ENCODE measurements at regions not wholly inside any gene's neighbourhood (a gene's known extent, or its start where the extent isn't known, plus 50 kb on each side); places are given as distances from the start of the nearest gene placed in this dataset.

DNA sequence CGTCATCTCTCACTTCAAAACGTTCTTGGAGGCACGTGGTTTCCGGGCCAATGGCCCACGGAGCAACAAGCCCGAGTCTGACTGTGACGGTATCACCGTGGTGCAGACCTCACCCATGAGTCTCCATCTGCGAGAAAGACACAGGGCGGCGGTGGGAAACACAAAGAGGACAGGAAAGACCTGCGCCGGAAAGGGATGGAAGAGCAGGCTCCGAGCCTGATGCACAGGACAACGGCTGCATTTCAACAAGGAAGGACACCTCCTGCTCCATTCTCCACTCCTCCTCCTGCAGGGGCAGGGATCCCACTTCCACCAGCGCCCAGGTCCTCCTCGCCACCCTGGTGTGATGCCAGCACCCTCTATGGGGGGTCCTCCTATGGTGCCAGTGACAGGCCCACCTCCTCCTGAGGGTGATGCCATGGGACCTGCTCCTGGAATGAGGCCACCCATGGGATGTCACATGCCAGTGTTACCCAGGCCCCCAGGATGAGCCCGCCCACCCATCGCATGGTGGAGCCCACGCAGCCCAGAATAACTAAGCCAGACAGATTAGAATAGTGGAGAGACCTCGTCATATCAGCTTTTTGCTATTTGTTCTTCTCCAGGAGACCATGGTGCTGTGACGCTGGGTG is 73.0 kb upstream of the PCSK6 start:
- H3K4me3 ChIP-seq (replicated peaks in 1 of 4; ENCODE audit: control extremely low read depth in 1 of 4, insufficient read depth in 1 of 4, low read depth in 3 of 4, low read length in 4 of 4), result no peak overlapping the region
- TF ChIP-seq EZH2 (IDR thresholded peaks at IDR 0.05; ENCODE audit: low read length, missing control alignments), result no peak
- TF ChIP-seq CTCF (conservative IDR thresholded peaks at IDR 0.05 in 1 of 2, IDR thresholded peaks at IDR 0.05 in 1 of 2; ENCODE audit: low read depth in 1 of 2, low read length in 2 of 2), result no peak
- H3K79me2 ChIP-seq (ENCODE audit: control insufficient read depth, insufficient read depth, low read length), result no peaks in the 10 kb centered on the region
- no peak overlapping the region for H2AFZ ChIP-seq (ENCODE audit: low read length)
- no peaks in the 10 kb centered on the region for H3K36me3 ChIP-seq (ENCODE audit: control insufficient read depth, insufficient read depth, low read length)
- no peaks in the 10 kb centered on the region for H3K27me3 ChIP-seq (ENCODE audit: control insufficient read depth, insufficient read depth, low read length)
- no peak for DNase-seq (ENCODE audit: low read depth in 2 of 2)
- H3K4me2 ChIP-seq (ENCODE audit: extremely low read depth, insufficient read depth, low read length), result no peak overlapping the region
- H3K9ac ChIP-seq (ENCODE audit: insufficient read depth, low read length), result no peak overlapping the region
- no peaks in the 10 kb centered on the region for H4K20me1 ChIP-seq (ENCODE audit: control insufficient read depth, extremely low read depth, insufficient read depth, low read length)
- no peak overlapping the region for H3K27ac ChIP-seq (ENCODE audit: insufficient read depth, low read length)
- H3K9me3 ChIP-seq (ENCODE audit: control insufficient read depth, insufficient read depth, low read depth, low read length), result no peaks in the 10 kb centered on the region
- no peaks in the 10 kb centered on the region for H3K4me1 ChIP-seq (ENCODE audit: control insufficient read depth, extremely low read depth, insufficient read depth, low read length)

GRCh38 chr15:101561584-101561906 is 72.0 kb upstream of the PCSK6 start:
- TF ChIP-seq EZH2 (IDR thresholded peaks at IDR 0.05; ENCODE audit: low read length, missing control alignments), result no peak
- TF ChIP-seq CTCF (conservative IDR thresholded peaks at IDR 0.05 in 1 of 2, IDR thresholded peaks at IDR 0.05 in 1 of 2; ENCODE audit: low read depth in 1 of 2, low read length in 2 of 2), result no peak

GRCh38 chr15:101560722-101561583 is 71.4 kb upstream of the PCSK6 start:
- Histone ChIP-seq H3K27ac (ENCODE audit: insufficient read depth, low read length) (no peak overlapping the region), H3K9me3 (ENCODE audit: control insufficient read depth, insufficient read depth, low read depth, low read length) (no peaks in the 10 kb centered on the region)
- DNase-seq (ENCODE audit: low read depth in 2 of 2), result no peak

More at GRCh38 chr15:101561584-101561906, 72.0 kb upstream of the PCSK6 start:
- Histone ChIP-seq H3K4me1 (ENCODE audit: control insufficient read depth, extremely low read depth, insufficient read depth, low read length) (no peaks in the 10 kb centered on the region), H3K27ac (ENCODE audit: insufficient read depth, low read length) (no peak overlapping the region), H3K79me2 (ENCODE audit: control insufficient read depth, insufficient read depth, low read length) (no peaks in the 10 kb centered on the region), H2AFZ (ENCODE audit: low read length) (no peak overlapping the region), H3K4me2 (ENCODE audit: extremely low read depth, insufficient read depth, low read length) (no peak overlapping the region), H3K4me3 (replicated peaks in 1 of 4; ENCODE audit: control extremely low read depth in 1 of 4, insufficient read depth in 1 of 4, low read depth in 3 of 4, low read length in 4 of 4) (no peak overlapping the region), H4K20me1 (ENCODE audit: control insufficient read depth, extremely low read depth, insufficient read depth, low read length) (no peaks in the 10 kb centered on the region), H3K36me3 (ENCODE audit: control insufficient read depth, insufficient read depth, low read length) (no peaks in the 10 kb centered on the region), H3K9ac (ENCODE audit: insufficient read depth, low read length) (no peak overlapping the region), H3K9me3 (ENCODE audit: control insufficient read depth, insufficient read depth, low read depth, low read length) (no peaks in the 10 kb centered on the region), H3K27me3 (ENCODE audit: control insufficient read depth, insufficient read depth, low read length) (no peaks in the 10 kb centered on the region)
- DNase-seq (ENCODE audit: low read depth in 2 of 2), result no peak

More at GRCh38 chr15:101560722-101561583, 71.4 kb upstream of the PCSK6 start:
- Histone ChIP-seq H3K4me3 (replicated peaks in 1 of 4; ENCODE audit: control extremely low read depth in 1 of 4, insufficient read depth in 1 of 4, low read depth in 3 of 4, low read length in 4 of 4) (no peak overlapping the region), H3K4me2 (ENCODE audit: extremely low read depth, insufficient read depth, low read length) (no peak overlapping the region), H4K20me1 (ENCODE audit: control insufficient read depth, extremely low read depth, insufficient read depth, low read length) (no peaks in the 10 kb centered on the region), H3K36me3 (ENCODE audit: control insufficient read depth, insufficient read depth, low read length) (no peaks in the 10 kb centered on the region), H3K79me2 (ENCODE audit: control insufficient read depth, insufficient read depth, low read length) (no peaks in the 10 kb centered on the region), H3K27me3 (ENCODE audit: control insufficient read depth, insufficient read depth, low read length) (no peaks in the 10 kb centered on the region), H2AFZ (ENCODE audit: low read length) (no peak overlapping the region), H3K9ac (ENCODE audit: insufficient read depth, low read length) (no peak overlapping the region), H3K4me1 (ENCODE audit: control insufficient read depth, extremely low read depth, insufficient read depth, low read length) (no peaks in the 10 kb centered on the region)
- no peak for TF ChIP-seq CTCF (conservative IDR thresholded peaks at IDR 0.05 in 1 of 2, IDR thresholded peaks at IDR 0.05 in 1 of 2; ENCODE audit: low read depth in 1 of 2, low read length in 2 of 2)
- TF ChIP-seq EZH2 (IDR thresholded peaks at IDR 0.05; ENCODE audit: low read length, missing control alignments), result no peak
